ENCODE measurements at regions not wholly inside any gene's neighbourhood (a gene's known extent, or its start where the extent isn't known, plus 50 kb on each side); places are given as distances from the start of the nearest gene placed in this dataset.

DNA sequence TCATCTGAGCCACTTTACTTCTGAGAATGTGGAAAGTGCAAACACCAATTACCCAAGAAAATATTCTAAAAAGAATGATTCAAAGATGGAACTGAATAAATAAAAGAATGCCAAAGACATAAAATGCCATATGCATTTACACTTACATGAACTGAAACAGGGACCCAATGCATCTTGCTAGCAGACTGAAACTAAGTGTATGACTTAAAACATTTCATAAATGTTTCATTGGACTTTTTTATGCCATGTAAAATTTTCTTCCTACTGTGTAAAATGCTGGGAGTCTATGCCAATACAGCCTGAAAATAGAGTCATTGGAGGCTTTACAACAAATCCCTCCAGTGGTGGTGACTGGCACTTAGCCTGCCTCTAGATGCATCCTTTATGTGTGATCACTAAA lies 735.1 kb upstream of the CCDC54 start:
- DNase-seq = no peak

GRCh38 chr3:106643684-106644161 lies 733.5 kb upstream of the CCDC54 start:
- no peak for DNase-seq

GRCh38 chr3:106673926-106674569 lies 703.2 kb upstream of the CCDC54 start:
- DNase-seq = no peak

- DNase-seq = no peak
Observed at GRCh38 chr3:106675451-106675850, 701.8 kb upstream of the CCDC54 start.

DNA sequence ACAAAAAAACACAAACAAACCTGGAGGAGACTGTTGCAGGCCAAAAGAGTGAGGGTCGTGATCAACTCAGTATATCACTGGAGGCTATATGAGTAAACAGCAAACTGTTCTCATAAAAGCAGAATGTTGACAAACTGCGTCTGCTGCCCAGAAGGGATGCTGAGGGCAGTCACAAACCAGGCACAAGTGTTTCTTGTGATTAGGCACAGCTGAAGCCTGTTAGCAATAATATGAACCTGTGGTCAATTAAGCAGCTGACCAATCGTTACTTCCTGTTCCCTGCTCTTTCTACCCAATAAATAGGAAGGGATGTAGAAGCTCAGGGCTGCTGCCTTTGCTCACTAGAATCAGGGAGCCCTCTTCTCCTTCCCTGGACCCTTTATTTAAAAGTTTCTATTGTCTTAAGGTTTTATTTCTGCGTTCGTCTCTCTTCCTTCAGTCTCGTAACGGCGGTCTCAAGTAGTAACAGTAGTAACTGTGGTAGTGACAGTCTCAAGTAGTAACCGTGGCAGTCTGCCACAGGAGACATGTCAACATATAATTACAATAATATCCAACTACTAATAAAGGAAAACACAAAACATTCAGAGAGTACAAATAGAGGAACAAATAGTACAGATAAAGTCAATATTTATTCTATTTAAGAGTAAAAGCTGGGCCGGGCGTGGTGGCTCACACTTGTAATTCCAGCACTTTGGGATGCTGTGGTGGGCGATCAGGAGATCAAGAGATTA lies 698.4 kb upstream of the CCDC54 start:
- DNase-seq = no peak

- no peak for DNase-seq
Observed at GRCh38 chr3:106683953-106684620, 693.2 kb upstream of the CCDC54 start.

- no peak for DNase-seq
Observed at GRCh38 chr3:106685745-106686144, 691.5 kb upstream of the CCDC54 start.

DNA sequence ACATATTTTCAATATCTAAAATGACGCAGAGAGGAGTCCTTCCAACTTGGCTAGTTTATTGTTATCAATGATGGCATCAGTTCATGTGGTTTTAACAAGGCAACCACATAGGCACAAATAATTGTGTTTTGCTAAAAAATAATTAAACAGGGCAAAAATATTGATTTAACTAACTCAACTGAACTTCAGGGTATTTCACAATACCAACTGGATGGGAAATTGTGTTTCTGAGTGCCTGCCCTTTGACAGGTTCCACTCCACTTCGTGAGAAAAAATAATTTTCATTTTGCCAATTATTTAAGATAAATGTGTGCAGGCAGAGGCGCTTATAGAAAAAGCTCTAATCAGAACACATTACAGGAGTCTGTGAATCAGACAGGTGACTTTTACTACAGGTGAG lies 689.3 kb upstream of the CCDC54 start:
- DNase-seq = no peak

- no peak for DNase-seq
Observed at GRCh38 chr3:106688464-106688863, 688.8 kb upstream of the CCDC54 start.

GRCh38 chr3:106691476-106691875 lies 685.8 kb upstream of the CCDC54 start:
- DNase-seq = no peak

DNA sequence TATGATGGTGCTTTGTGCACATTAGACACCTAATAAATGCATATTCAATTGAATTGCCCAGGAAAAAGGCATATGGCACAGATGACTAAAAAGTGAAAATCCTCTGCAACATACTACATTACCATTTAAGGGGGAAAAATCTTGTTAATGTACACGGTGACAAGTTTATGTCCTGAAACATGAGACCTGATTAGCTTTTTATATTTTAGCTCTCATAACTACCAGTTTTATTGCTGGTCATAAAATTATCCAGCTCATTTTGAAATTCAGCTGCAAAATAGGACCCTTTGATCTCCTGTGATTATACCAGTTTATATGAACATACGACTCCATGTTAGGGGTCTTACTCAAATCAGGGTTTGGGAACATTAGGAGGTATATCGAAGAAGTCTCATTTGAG lies 684.6 kb upstream of the CCDC54 start:
- DNase-seq = no peak

- DNase-seq = no peak
Observed at GRCh38 chr3:106699122-106699521, 678.1 kb upstream of the CCDC54 start.

- no peak for DNase-seq
Observed at GRCh38 chr3:106700981-106701380, 676.3 kb upstream of the CCDC54 start.

GRCh38 chr3:106703524-106703923 lies 673.7 kb upstream of the CCDC54 start:
- no peak for DNase-seq

- no peak for DNase-seq
Observed at GRCh38 chr3:106707347-106707746, 669.9 kb upstream of the CCDC54 start.

- no peak for DNase-seq
Observed at GRCh38 chr3:106710596-106710995, 666.6 kb upstream of the CCDC54 start.

DNA sequence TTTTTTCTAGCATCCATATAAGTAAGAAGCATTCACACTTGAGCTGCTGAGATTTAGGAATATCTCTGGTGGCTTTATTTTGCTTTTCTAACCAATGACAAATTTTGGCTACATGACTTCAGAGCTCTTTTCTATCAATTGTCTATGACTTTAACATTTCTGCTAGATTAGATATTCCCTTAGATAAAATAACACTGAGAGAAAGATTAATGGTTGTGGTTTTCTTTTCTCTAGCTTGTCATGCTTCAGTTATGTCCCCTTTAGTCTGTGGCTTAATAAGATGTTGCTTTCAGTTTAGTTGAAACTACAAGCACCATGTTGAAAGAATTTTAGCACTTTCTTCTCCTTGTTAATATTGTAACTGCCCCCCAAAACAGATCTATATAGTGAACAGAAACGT lies 665.6 kb upstream of the CCDC54 start:
- no peak for DNase-seq

DNA sequence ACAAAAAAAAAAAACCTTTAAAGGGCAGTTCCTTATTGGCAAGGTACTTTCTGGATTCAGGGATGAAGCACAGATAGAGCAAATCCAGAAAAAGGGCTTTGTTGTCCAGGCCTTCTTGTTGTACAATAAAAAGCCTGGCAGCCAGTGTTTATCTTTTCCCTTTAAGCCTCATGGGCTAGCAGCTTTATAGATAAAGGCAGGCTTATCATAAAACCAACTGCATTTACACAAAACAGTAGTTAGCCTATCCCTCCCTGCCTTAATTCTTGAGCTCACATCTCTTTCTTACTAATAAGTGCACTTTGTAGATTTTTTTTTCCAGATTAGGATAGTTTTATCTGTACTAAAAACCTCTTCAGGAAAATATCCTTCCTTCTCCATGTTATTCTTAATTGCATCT lies 662.8 kb upstream of the CCDC54 start:
- no peak for DNase-seq

GRCh38 chr3:106715286-106715685 lies 662.0 kb upstream of the CCDC54 start:
- no peak for DNase-seq

DNA sequence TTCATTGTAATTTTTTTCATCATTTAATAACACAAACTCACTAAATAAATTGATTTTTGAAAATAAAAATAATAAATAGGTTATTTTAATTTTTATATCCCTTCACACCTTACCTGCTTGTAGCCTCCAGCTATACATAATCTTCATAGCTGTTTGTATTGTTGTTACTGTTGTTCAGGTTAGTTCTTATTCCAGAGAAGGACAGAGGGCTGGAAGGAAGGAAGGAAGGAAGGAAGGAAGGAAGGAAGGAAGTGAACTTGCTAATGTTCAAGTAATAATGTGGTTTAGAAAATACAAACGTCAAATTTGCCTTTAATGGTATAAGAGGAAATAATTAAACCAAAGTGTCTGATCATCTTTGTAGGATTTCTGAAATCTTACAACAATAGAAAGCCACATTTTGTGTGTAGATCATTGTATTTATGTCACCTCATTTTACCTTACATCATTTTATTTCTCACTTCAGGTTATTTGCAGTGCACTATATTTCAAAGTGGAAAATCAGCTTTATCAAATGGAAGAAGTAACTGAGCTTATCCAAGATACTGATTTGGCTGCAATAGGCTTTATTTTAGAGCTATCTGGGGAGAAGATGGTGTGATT lies 660.0 kb upstream of the CCDC54 start:
- no peak for DNase-seq

DNA sequence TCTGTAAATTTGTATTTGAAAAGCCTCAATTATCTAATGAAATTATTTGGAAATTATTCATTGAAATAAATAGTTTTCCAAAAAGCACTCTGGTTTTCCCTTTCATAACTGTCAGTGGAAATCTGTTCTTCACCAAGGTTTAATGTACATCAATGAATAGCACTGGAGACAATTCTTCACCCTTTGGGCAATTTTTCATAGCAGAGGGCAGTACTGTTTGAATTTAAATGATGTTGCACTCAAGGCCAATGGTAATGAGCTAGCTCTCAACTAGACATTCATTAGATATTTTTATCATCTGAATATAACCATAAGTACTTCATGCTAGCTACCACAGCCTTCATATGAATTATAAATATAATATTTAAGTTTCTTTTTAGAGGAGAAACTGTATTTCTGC lies 658.2 kb upstream of the CCDC54 start:
- DNase-seq = no peak

DNA sequence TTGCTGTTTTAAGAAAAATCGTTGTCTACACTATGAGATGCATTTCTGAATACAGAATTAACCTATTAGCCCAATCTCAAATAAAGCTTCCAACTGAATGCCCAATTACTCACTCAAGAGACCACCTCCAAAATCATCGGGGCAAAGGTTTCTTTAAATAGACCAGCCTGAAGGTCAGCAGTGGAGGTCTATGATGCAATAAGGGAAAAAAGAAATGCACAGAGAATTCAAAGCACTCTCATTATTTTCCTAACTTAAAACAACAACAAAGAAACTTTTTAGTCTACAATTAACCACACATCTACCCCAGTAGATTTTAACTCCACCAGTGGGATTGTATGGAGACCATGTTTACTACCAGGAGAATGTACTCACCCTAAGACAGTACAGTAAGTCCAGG lies 657.7 kb upstream of the CCDC54 start:
- no peak for DNase-seq

- no peak for DNase-seq
Observed at GRCh38 chr3:106720510-106720909, 656.7 kb upstream of the CCDC54 start.

- DNase-seq = no peak
Observed at GRCh38 chr3:106725566-106725965, 651.7 kb upstream of the CCDC54 start.

Data from activated T-cell treated with anti-CD3 and anti-CD28 coated beads, Interleukin-2, amount 50 U/mL, for 48 hours (primary cell).